HG03457 (cell line): ENCODE measurements at regions not wholly inside any gene's neighbourhood (a gene's known extent, or its start where the extent isn't known, plus 50 kb on each side); places are given as distances from the start of the nearest gene placed in this dataset.
A peak's percentile ranks its signal among the peaks of the same experiment; 100 is the strongest.
"Not testable (repeated sequence)": the region's sequence is repeated elsewhere in the genome, so short reads cannot be mapped to it uniquely, and the experiment has no call there.

Experiments used
- ATAC-seq: cut with Tn5 transposase; IDR thresholded peaks from one replicate; pipeline ENCODE4 v1.9.1; 2021; ENCODE audit warnings: moderate number of reproducible peaks; ENCODE audit not compliant: unreplicated experiment

DNA sequence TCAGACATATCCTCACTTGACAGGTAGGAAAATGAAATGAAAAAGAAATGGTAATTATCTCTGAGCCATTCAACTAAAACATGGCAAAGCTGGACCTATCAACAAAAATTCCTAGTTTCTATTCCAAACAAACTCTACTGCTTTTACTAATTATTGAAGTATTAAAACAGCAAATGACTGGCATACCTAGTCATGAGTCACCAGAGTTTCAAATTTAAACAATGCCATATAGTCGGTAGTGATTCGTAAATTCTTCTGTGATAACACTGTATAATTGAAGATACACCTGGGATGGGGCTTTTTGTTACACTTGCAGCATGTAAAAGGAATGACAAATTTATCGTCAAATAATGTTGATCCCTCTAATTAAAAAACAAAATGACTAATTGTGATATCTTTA lies 153.1 kb upstream of the THUMPD2 start:
- ATAC-seq, result no peak

DNA sequence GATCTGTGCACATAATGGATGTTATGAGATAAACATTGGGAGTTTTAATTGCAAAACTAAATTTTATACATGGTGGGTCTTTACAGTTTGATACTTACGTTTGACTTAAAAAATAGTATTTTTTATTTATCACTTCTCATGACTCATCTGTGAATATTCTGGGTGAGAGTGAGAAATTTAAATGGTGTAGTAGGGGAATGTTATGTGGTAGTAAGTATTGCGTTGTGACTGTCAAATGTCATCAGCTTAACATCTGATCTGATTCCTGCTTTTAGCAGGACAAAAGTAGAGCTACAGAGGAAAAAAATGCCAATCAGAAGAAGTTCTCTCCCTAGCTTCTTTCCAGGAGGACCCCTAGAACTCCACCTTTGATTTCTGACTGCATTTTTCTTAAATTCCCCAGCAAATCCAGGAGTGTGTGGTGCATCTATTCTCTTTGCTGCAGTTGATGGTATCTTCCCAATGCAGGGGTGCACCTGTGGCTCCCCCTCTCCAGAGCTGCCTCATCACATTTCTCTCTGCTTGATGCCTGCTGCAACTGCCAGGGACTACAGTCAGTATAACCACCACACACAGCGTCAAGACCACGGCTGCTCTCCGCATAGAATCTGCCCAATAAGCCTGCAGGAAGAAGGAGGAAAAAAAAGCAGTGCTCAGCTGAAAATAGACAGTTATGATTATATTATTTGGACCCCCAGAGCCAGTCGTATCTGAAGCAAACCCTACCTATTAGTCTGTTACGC lies 151.3 kb upstream of the THUMPD2 start:
- ATAC-seq, result no peak

- no peak for ATAC-seq
Measured at GRCh38 chr2:39929531-39929930, 150.5 kb upstream of the THUMPD2 start.

GRCh38 chr2:39925312-39925711 lies 146.3 kb upstream of the THUMPD2 start:
- no peak for ATAC-seq

GRCh38 chr2:39923455-39923854 lies 144.4 kb upstream of the THUMPD2 start:
- ATAC-seq, result no peak

GRCh38 chr2:39922679-39923405 lies 143.8 kb upstream of the THUMPD2 start:
- no peak for ATAC-seq

DNA sequence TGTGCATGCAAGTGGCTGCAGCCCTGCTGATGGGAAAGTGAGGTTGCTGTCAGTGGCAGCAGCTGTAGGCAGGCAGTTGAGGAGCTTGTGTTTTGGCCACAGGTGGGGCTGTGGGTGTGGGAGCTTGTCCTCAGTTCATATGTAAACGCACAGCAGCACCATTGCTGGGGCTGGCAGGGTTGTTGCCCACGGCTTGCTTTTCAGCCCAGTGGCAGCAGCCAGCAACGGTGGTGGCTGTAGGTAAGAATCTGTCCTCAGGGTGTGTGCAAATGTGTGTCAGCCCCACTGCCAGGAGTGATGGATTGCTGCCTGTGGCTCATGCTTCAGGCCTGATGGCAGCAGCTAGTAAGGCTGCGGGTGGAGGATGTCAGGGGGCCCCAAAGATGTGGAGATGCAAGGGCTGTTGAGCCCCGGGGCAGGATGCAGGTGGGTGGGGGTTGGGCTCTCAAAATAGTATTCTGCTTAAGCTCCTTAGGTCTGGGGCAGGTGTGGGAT lies 141.3 kb upstream of the THUMPD2 start:
- no peak for ATAC-seq

DNA sequence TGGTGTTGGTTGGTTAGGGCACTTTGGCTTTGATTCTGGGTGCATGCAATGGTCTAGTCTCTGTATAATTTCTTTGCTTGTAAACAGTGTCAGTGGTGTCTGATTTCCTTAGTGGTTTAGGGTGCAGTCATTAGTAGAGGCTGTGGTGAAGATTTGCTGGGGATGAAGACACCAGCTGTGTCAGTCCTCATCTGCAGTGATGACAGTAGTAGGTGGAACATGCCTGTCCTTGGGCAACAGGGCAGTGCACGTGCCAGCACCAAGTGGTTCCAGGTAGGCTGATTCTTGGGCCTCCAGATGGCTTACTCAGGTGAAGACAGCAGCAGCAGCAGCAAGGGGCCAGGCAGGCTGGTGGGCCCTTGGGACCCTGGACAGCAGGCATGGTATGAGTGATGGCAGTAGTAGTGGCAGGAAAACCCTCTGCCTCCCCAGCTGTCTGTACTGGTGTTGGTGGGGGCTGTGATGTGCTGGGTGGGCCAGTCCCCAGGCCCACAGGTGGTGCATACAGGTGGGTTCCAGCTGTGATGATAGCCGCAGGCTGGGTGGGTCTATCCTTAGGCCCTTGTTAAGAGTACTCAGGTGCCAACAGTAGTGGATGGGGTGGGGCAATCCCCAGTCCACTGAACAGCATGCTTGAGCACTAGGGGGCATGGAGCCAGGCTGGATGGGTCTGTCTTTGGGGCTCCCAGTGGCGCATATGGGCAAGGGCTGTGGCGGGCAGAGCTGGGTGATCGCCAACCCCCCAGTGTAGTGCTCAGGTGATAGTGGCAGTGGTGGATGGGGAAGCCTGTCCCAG lies 140.7 kb upstream of the THUMPD2 start:
- no peak for ATAC-seq

DNA sequence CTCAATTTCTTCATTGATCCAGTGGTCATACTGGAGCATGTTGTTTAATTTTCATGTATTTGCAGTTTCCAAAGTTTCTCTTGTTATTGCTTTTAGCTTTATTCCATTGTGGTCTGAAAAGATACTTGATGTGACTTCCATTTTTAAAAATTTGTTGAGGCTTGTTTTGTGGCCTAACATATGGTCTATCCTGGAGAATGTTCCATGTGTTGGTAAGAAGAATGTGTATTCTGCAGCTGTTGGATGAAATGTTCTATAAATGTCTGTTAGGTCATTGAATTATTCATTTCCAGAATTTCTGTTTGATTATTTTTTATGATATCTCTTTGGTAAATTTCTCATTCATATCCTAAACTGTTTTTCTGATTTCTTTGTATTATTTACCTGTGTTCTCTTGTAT lies 139.8 kb upstream of the THUMPD2 start:
- no peak for ATAC-seq

GRCh38 chr2:39917371-39917770 lies 138.3 kb upstream of the THUMPD2 start:
- not testable (repeated sequence) for ATAC-seq

DNA sequence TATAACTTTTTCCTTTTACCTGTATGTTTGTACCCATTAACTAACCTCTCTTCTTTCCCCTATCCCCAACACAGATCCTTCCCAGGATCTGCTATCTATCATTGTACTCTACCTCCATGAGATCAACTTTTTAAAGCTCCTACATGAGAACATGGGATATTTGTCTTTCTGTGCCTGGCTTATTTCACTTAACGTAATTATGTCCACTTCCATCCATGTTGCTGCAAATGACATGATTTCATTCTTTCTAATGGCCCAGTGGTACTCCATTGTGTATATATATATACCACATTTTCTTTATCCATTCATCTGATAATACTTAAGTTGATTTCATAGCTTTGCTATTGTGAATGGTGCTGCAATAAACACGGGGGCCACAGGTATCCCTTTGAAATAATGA lies 135.9 kb upstream of the THUMPD2 start:
- ATAC-seq, result no peak

DNA sequence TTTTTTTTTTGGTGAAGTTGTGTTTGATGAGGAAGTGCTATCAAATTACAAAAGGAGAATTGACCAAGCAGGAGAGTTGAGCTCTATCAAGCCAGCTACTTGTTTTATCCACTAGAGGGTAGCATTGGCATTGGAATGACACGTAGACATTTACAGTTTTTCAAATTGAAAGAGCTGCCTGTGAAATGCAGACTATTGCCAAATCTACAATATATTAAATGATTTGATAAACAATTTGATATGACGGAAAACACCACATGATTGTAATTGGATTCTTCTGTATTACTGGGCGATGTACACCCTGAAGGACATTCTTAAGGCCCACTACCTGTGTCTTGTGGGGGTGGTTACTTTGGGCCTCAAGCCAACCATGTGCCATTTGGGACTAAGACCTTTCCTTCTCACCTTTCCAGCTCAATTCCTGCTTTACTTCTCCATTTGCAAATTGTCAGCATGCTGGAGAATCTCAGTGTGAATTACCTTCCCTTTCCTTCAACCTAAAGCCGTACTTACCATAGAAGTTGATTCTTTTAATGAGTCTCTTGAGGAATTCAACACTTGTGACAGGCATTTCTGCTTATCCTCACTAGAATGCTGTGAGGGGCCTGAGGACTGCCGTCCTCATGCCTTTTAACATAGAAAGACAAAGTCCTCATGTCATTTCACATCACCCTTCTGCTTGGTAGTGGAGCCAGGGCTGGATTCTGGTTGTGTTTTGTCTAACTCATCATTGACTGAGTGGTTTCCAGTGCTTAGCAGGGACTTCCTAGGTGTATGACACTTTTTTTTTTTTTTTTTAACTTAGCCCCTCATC lies 134.8 kb upstream of the THUMPD2 start:
- peak; percentile 71 for ATAC-seq

GRCh38 chr2:39902103-39902502 lies 123.0 kb upstream of the THUMPD2 start:
- ATAC-seq, result no peak

- no peak for ATAC-seq
Measured at GRCh38 chr2:39898934-39899333, 119.9 kb upstream of the THUMPD2 start.

- no peak for ATAC-seq
Measured at GRCh38 chr2:39897273-39897672, 118.2 kb upstream of the THUMPD2 start.

DNA sequence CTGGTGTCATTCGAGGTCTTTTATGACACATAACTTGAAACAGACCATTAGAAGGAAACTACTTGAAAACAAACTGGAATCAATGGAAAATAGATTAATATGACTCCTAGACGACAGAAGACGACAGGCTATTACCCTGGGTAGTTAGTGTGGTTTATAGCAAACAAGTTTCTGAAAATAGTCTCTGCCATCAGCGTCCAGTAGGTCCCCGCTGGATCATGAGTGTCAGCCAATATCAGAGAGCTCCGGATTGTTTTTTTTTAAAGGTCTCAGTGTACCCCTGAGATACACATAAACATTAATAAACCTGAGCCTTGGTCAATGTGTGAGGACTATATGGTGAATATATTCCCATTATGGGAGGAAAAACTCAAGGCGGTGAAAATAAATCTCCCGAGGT lies 115.0 kb upstream of the THUMPD2 start:
- no peak for ATAC-seq

GRCh38 chr2:39893616-39894015 lies 114.6 kb upstream of the THUMPD2 start:
- no peak for ATAC-seq

DNA sequence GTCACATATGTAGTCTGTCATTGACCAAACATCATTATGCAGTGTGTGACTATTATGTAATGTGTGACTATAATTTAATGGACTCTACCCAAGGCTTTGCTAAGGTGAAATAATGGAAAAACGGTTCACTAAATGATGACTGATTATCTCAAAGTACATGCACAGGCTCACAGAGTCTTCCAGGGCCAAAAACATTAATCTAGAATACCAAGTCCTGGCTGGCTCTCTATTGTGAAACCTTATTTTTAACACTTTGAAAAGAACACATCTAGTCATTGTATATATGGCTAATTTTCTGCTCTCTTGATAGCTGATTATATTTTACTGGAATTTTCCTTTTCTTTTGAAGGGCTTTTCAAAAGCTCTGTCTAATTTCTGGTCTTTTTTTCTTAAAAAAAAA lies 102.9 kb upstream of the THUMPD2 start:
- ATAC-seq, result no peak

DNA sequence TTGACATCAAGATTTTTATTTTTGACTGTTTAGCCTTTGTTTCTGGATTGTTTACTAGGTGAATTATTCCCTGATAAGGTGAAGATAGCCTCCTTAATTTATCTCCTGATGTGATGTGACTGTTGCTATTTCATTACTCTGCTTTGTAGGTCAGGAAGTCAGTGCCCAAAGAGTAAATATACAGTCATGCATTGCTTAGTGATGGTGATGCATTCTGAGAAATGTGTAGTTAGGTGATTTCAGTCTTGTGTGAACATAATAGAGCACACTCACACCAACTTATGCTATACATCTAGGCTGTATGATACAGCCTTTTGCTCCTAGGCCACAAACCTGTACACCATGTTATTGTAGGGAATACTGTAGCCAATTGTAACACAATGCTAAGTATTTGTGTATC lies 102.4 kb upstream of the THUMPD2 start:
- ATAC-seq, result no peak

DNA sequence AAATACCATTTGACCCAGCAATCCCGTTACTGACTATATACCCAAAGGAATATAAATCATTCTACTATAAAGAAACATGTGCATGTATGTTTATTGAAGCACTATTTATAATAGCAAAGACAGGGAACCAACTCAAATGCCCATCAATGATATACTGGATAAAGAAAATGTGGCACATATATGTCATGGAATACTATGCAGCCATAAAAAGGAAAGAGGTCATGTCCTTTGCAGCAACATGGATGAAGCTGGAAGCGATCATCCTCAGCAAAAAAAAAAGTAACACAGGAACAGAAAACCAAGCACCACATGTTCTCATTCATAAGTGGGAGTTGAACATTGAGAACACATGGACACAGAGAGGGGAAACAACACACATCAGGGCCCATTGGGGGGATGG lies 99.9 kb upstream of the THUMPD2 start:
- not testable (repeated sequence) for ATAC-seq

DNA sequence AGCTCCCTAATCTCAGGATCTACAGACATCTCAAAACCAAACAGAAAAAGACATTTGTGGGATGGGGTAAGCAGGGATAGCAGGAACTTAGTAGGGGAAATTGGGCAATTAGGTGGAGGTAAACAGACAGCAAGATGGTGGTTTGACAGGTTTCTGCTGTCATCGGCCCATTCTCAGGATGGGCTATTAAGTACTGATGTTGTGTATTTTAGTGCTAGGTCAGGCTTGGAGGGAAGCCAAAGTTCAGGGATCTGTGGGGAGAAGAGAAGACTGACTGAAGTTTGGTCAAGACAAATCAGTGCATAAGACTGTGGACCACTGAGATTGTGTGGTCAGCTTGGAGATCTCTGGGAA lies 96.8 kb upstream of the THUMPD2 start:
- ATAC-seq, result no peak
